ACC112 (cell line): ENCODE measurements at regions not wholly inside any gene's neighbourhood (a gene's known extent, or its start where the extent isn't known, plus 50 kb on each side); places are given as distances from the start of the nearest gene placed in this dataset.
A peak's percentile ranks its signal among the peaks of the same experiment; 100 is the strongest.
"Not testable (repeated sequence)": the region's sequence is repeated elsewhere in the genome, so short reads cannot be mapped to it uniquely, and the experiment has no call there.

Experiments
- H2AFZ ChIP-seq: fragments of 200-600 bp; sonication (generic); one replicate; pipeline ENCODE4 v1.6.0; 2017; ENCODE audit warnings: antibody characterized with exemption, low read length; ENCODE audit not compliant: unreplicated experiment
- H3K27ac ChIP-seq: fragments of 200-600 bp; sonication (generic); 2 replicates; pipeline ENCODE4 v1.5.1; 2014; ENCODE audit warnings: low read depth, mild to moderate bottlenecking, antibody characterized with exemption, low read length, moderate library complexity
- H3K27me3 ChIP-seq: fragments of 200-600 bp; sonication (generic); 2 replicates; pipeline ENCODE4 v1.6.1; 2014; ENCODE audit warnings: mild to moderate bottlenecking, antibody characterized with exemption, low read length, moderate library complexity, mixed read lengths; ENCODE audit not compliant: insufficient read depth
- H3K36me3 ChIP-seq: fragments of 200-600 bp; sonication (generic); 2 replicates; pipeline ENCODE4 v1.6.1; 2016; ENCODE audit warnings: mild to moderate bottlenecking, antibody characterized with exemption, low read length, moderate library complexity, mixed read lengths; ENCODE audit not compliant: insufficient read depth
- H3K4me1 ChIP-seq: fragments of 200-600 bp; sonication (generic); one replicate; pipeline ENCODE4 v1.6.1; 2016; ENCODE audit warnings: low read length, mixed read lengths; ENCODE audit not compliant: insufficient read depth, unreplicated experiment, control insufficient read depth
- H3K4me3 ChIP-seq: fragments of 200-600 bp; sonication (generic); 2 replicates; pipeline ENCODE4 v1.5.1; 2014; ENCODE audit warnings: mild to moderate bottlenecking, low read depth, low read length
- H3K79me2 ChIP-seq: fragments of 200-600 bp; sonication (generic); one replicate; pipeline ENCODE4 v1.6.0; 2016; ENCODE audit warnings: low read length; ENCODE audit not compliant: control insufficient read depth, unreplicated experiment, insufficient read depth

DNA sequence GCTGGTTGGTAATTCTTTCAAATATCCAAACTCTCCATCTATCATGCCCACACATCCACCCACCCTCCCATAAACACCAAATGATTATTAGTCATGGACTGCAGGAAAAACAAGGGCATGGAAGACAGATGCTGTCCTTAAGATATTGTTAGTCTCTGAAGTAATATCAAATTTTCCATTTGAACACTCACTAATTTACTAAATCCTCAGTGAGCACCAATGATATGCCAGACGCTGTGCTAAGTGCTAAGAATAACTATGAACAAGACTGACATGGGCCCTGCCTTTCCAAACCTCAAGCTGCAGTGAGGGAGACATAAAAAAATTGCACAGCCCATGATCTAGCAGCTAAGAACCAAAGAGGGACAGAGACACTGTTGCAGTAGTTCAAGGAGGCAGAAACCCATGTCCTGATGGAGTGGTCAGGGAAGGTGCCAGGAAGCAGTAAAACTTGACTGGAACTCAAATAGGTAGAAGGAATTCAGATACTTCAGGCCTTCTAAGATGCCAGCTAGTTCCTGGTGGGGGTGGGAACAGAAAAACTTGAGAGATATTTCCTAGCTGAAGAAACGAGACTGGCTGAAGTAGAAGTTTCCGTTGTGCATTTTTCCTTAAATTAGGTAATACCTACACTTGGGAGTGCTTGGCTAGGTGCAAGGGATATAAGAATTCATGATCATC lies 182.1 kb downstream of the OSR1 start:
- H3K27ac ChIP-seq, result 0 out of 2 replicates have a peak overlapping the region, but pooled peaks have one; percentile 24
- H3K79me2 ChIP-seq, result no peaks in the 10 kb centered on the region
- H3K36me3 ChIP-seq, result no peaks in the 10 kb centered on the region
- no peaks in the 10 kb centered on the region for H3K27me3 ChIP-seq
- peaks cover 18% of the 10 kb centered on the region for H3K4me1 ChIP-seq
- no peak overlapping the region for H3K4me3 ChIP-seq
- peak overlapping the region; percentile 51 for H2AFZ ChIP-seq

DNA sequence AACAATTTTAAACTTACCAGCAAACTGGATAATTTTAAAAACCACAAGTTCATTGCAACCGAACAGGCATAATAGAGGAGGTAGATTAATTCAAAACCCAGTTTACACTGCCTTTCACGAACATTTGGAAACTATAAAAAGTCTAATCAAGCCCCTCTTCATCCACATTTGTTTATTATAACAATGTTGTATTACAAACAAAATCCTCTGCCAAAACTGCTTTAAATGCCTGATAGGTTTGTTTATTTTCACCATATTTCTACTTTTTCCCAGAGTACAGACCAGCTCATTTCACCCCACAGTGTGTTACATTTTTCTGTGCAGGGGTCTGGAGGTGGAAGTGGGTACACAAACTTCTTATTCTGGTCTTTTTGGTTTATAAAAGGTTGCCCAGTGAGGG lies 184.2 kb downstream of the OSR1 start:
- H3K4me1 ChIP-seq, result peaks cover 22% of the 10 kb centered on the region
- H2AFZ ChIP-seq, result no peak overlapping the region
- no peaks in the 10 kb centered on the region for H3K27me3 ChIP-seq
- H3K4me3 ChIP-seq, result no peak overlapping the region
- H3K27ac ChIP-seq, result no peak overlapping the region
- H3K79me2 ChIP-seq, result no peaks in the 10 kb centered on the region
- no peaks in the 10 kb centered on the region for H3K36me3 ChIP-seq

DNA sequence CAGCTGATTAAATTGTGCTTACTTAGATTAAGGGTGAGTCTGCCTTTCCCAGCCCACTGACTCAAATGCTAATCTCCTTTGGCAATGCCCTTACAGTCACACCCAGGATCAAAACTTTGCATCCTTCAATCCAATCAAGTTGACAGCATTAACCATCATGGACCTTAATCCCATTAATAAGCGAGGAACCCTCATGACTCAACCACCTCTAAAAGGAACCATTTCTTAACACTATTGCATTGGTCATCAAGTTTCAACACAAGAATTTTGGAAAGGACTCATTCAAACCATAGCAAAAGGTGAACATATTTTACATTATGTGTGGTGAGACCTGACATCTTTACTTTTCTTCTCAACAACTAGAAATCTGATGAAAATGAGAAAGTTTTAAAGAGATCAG lies 187.0 kb downstream of the OSR1 start:
- Histone ChIP-seq H3K4me3 (no peak overlapping the region), H3K79me2 (no peaks in the 10 kb centered on the region), H3K27me3 (no peaks in the 10 kb centered on the region), H3K4me1 (peaks cover 26% of the 10 kb centered on the region), H3K27ac (no peak overlapping the region), H3K36me3 (no peaks in the 10 kb centered on the region), H2AFZ (no peak overlapping the region)

DNA sequence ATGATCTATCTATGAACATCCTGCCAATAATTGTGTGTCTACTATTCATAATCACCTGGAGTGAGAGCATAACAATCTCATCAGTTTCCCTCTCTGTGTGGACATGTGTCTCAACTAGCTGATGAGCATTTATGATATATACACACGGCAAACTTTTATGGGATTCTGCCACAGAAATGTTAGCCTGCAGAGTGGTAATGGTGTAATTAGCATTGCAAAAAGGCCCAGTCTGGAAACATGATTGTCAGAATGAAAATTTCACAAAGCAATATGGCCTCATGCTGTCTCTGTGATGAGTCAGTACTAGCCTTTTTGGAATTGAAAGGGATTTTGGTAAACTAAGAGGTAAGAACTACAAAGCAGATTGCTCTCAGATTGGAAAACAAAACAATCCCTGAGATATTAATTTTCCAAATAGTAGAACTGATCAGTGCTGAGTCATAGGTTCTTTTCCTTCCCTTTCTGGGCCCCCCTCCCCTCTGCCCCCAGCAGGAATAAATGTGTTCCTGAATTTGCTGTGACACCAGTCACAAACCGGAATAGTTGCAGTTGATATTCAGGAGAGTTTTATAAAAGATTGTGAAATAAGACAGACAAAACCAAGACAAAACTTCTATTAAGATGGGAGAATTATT lies 189.2 kb downstream of the OSR1 start:
- Histone ChIP-seq H3K27me3 (no peaks in the 10 kb centered on the region), H2AFZ (peak overlapping the region; percentile 5), H3K79me2 (no peaks in the 10 kb centered on the region), H3K4me1 (peaks cover 18% of the 10 kb centered on the region), H3K4me3 (no peak overlapping the region), H3K36me3 (no peaks in the 10 kb centered on the region), H3K27ac (peak overlapping the region; percentile 28; the same call in 1 of the 2 replicates)

DNA sequence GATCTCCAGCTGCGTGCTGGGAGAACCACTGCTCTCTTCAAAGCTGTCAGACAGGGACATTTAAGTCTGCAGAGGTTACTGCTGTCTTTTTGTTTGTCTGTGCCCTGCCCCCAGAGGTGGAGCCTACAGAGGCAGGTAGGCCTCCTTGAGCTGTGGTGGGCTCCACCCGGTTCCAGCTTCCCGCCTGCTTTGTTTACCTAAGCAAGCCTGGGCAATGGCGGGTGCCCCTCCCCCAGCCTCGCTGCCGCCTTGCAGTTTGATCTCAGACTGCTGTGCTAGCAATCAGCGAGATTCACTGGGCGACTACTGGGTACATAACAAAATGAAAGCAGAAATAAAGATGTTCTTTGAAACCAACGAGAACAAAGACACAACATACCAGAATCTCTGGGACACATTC lies 194.3 kb downstream of the OSR1 start:
- H3K79me2 ChIP-seq, H2AFZ ChIP-seq: not testable (repeated sequence)

DNA sequence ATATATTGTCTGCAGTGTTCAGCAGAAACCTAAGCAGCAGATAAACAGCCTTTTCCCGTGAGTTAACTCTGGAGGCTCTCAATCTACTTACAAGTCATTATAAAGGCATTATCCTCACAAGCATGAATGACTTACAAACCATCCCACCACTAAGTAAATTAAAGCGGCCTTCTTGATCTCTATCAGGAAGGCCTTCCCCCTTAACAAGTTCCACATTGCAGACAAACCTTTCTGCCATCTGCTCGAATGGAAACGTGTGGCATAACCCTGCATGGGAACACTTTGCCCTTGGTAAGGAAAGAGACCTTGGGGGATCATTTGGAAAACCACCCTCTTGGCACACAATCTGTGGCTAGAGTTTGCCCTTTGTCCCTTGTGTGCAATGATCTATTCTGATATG lies 199.5 kb downstream of the OSR1 start:
- Histone ChIP-seq H3K4me3 (no peak overlapping the region), H2AFZ (no peak overlapping the region), H3K36me3 (no peaks in the 10 kb centered on the region; the same call in 1 of the 2 replicates), H3K27ac (no peak overlapping the region), H3K27me3 (no peaks in the 10 kb centered on the region), H3K4me1 (peaks cover 3% of the 10 kb centered on the region), H3K79me2 (no peaks in the 10 kb centered on the region)

More for the DNA sequence above, 194.3 kb downstream of the OSR1 start:
- H3K27me3 ChIP-seq, H3K4me3 ChIP-seq, H3K27ac ChIP-seq, H3K36me3 ChIP-seq: not testable (repeated sequence)
- H3K4me1 ChIP-seq, result peaks cover 14% of the 10 kb centered on the region

DNA sequence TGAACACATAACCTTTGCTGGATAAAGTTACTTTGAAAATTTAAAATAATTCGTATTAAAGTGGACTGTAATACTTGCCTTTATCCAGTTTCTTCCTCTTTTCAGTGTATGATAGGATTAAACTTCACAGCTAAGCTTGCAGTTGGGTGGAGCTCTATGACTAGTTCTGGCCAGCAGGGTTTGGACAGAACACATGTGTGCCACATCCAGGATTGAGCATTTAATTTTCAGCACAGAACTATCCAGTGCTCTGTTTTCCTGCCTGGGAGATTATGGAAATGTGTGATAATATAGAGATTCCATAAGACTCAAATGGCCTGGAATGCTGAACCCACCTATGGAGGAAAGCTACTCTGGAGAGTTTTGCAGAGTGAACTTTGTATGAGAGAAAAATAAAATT lies 200.2 kb downstream of the OSR1 start:
- H3K4me3 ChIP-seq, result no peak overlapping the region
- H2AFZ ChIP-seq, result no peak overlapping the region
- peaks cover 3% of the 10 kb centered on the region for H3K4me1 ChIP-seq
- H3K36me3 ChIP-seq, result no peaks in the 10 kb centered on the region; the same call in 1 of the 2 replicates
- no peak overlapping the region for H3K27ac ChIP-seq
- H3K79me2 ChIP-seq, result no peaks in the 10 kb centered on the region
- H3K27me3 ChIP-seq, result no peaks in the 10 kb centered on the region

DNA sequence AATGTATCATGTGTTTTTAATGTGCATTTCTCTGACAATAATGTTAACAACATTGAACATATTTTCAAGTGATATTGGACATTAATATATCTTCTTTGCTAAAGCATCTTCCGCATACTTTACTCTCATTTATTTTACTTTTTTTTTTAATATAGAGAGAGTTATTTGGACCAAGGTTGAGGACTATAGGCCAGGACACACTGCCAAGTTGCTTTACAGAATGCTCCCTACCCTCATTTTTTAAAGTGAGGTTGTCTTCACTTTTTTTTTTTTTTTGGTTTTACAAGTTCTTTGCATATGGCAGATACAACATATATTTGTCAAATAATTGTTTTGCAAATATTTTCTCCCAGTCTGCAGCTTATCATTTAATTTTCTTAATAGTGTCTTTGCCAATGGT lies 201.8 kb downstream of the OSR1 start:
- Histone ChIP-seq H3K4me3 (no peak overlapping the region), H2AFZ (no peak overlapping the region), H3K4me1 (peaks cover 3% of the 10 kb centered on the region), H3K27ac (no peak overlapping the region), H3K36me3 (no peaks in the 10 kb centered on the region; the same call in 1 of the 2 replicates), H3K27me3 (no peaks in the 10 kb centered on the region), H3K79me2 (no peaks in the 10 kb centered on the region)

DNA sequence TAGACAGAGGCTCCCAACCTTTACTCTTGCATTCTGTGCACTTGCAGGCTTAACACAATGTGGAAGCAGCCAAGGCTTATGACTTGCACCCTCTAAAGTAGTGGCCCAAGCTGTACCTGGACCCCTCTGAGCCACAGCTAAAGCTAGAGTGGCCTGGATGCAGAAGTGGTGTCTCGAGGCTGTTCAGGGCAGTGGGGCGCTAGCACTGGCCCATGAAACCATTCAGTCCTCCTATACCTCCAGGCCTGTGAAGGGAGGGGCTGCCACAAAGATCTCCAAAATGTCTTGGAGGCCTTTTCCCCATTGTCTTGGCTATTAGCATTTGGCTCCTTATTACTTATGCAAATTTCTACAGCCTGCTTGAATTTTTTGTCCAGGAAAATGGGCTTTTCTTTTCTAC lies 207.7 kb downstream of the OSR1 start:
- no peaks in the 10 kb centered on the region for H3K4me1 ChIP-seq
- peaks cover 6% of the 10 kb centered on the region; the same call in 1 of the 2 replicates for H3K36me3 ChIP-seq
- H3K27me3 ChIP-seq, result no peaks in the 10 kb centered on the region
- H3K79me2 ChIP-seq, result no peaks in the 10 kb centered on the region
- H3K27ac ChIP-seq, result no peak overlapping the region
- H3K4me3 ChIP-seq, result no peak overlapping the region
- H2AFZ ChIP-seq, result no peak overlapping the region

DNA sequence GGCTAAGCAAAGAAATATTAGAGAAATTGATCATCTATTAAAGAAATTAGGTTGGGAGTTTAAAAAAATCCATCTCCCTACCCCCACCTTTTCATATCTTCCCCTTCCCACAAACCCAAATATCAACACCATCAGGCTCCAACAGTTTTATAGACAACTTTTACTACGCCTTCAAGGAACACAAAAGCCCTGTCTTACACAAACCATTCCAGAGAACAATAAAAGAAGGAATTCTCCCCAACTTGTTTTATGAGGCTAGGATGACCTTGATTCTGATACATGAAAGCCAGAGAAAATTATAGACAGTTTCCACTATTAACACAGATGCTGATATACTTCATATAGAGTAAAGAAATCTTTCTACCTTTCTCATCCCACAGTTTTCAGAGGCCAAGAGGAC lies 211.6 kb downstream of the OSR1 start:
- Histone ChIP-seq H3K4me3 (no peak overlapping the region), H3K36me3 (peaks cover 6% of the 10 kb centered on the region; the same call in 1 of the 2 replicates), H3K79me2 (no peaks in the 10 kb centered on the region), H2AFZ (no peak overlapping the region), H3K27ac (no peak overlapping the region), H3K4me1 (peaks cover 24% of the 10 kb centered on the region), H3K27me3 (no peaks in the 10 kb centered on the region)
